Mucosa of gallbladder (tissue), 1 donor: ENCODE measurements at regions not wholly inside any gene's neighbourhood (a gene's known extent, or its start where the extent isn't known, plus 50 kb on each side); places are given as distances from the start of the nearest gene placed in this dataset.
A peak's percentile ranks its signal among the peaks of the same experiment; 100 is the strongest.

Source experiments
- DNase-seq: peaks from one replicate; pipeline ENCODE4 v3.0.0-alpha.2; 2020; ENCODE audit warnings: low spot score
- donor health status: DM: no; HTN: no; CAD: no.

GRCh38 chr13:33515146-33515545 is 229.6 kb upstream of the STARD13 start:
- DNase-seq = no peak

DNA sequence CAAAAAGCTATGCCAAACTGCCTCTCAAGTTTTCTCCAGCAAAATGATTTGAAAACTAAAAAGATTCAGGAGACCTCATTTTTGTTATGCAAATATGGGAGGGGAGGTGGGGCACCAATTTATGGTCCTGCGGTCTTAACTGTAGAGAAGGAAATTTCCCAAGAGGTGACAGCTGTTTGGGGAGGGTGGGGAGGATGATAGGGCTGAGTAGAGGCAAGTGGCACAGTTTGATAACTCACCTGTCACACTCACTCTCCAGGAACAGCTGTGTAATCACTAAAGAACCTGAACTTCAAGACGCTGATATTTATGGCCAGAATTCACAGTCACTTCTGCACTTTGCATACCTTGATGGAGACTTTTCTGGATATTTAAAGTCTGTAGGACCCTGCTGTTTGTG is 232.9 kb upstream of the STARD13 start:
- no peak for DNase-seq

DNA sequence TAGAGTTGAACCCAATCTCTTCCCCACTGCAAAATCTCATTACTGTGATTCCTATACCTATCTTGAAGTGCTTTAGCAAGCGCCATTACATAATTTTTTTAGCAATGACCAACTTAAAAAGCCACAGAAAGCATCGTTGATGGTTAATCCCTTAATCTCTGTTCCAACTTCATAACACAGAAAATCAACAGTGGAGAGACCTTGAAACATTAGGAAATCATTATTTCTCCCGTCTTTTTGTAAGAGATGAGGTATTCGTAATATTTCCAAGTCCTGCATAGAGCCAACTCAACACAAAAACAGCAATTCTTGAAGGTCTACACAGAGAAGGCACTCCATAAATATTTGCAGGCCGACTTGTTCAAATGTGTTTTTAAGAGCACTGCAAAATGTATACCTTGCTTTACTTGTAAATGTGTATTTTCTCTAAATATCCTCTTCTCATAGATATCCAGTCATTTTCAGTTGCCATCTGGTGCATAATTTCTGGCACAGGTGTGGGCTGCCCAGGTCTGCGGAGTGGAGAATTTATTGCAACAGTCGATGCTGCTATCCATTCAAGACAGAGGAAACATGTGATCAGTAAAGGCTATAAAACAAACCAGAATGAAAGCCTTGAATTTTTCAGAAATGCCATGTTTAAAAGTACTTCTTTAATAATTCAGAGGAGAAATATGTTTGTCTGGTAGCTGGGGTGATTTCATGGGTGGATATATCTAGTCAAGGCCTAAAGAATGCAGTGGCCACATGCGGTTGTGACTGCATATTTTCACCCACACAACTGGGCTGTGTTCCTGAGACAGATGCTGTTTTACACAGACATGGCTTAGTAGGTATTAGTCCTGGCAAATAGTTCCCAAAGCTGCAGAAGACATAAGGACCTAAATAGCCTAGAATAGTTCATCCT is 234.3 kb upstream of the STARD13 start:
- DNase-seq = peak; percentile 27

DNA sequence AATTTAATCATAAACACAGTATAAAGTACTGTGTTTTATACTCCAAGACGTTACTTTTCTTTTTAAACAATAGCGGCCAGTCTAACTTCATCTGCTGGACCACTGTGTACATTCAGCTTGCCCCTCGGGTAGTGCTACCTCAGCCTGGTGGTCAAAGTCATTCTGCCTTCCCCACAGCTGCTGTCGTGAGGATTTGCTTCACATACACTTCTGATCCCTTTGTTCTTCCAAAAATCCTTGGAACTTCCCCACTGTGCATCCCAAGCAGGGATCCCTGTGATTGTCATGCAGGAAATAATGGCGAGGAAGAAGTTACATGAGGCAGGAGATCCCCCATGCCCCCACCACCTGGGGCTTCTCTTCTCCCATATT is 234.9 kb upstream of the STARD13 start:
- DNase-seq = no peak

DNA sequence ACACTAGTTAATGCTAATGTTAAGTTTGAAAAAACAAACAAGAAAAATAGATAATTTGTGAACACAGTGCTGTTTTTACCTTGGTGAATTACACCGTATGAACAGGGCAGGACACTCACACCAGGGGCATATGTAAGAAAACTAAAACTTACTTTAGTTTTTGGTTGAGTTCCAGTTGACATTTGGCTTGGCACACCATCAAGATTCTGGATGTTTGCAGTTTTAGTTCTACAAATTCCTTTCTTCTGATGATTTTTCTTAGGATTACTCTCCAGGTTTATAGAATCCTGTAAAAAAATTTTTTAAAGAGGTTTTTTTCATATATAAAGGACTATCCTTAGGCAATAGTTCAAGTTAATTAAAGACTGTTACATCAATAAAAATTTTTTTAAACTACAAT is 238.5 kb upstream of the STARD13 start:
- DNase-seq = no peak

DNA sequence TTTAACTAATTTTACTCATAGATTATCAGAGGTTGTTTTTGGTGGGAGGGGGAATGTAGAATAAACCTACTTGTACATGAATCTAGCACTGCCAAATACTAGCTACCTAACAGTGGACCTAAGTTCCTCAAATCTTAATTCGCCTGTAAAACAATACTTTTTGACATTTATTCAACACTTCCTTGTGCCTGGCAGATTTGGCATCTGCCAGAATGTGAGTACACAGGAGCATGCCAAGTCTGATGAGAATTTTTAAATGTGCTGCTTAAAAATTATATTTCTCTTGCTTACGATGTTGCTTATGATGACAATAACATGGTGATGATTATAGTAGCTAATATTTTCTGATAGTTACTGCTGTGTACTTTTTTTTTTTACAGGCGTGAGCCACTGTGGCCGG is 240.2 kb upstream of the STARD13 start:
- no peak for DNase-seq

- no peak for DNase-seq
Measured at GRCh38 chr13:33526718-33527117, 241.2 kb upstream of the STARD13 start.

DNA sequence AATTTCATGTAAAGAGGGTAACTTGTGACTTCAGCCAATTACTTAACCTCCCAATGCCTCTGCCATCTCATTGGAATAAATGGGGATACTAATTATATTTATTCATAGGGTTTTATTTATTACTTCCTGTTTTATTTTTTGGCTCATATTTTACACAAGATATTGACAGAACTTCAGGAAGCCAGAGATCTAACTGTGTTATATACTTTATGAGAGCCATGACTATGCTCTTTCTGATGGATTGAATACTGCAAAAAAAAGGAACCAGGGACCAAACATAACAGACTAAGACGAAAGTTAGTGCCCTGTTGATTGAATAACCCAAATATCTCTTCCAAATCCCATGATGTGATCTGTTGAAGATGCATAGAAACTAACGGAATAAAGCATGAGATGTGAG is 243.3 kb upstream of the STARD13 start:
- DNase-seq = no peak

DNA sequence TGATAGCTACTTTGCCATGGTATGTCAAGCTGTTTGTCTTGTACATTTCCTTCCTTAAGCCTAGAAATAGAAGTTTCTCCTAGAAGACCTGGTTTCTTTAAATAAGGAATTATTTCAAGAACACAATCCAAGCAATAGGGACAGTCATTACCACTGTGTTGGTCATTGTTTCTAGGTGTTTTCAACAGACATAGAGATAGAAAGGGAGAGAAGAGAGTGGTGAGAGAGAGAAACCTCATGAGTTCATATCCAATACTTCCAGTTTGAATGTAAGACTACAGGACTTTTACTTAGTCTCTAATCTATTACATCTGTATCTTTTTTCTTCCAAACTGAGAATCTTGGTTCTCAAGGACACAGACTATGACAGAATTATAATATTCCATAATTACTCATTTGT is 245.9 kb upstream of the STARD13 start:
- DNase-seq = no peak

- no peak for DNase-seq
Measured at GRCh38 chr13:33535061-33535460, 249.5 kb upstream of the STARD13 start.

DNA sequence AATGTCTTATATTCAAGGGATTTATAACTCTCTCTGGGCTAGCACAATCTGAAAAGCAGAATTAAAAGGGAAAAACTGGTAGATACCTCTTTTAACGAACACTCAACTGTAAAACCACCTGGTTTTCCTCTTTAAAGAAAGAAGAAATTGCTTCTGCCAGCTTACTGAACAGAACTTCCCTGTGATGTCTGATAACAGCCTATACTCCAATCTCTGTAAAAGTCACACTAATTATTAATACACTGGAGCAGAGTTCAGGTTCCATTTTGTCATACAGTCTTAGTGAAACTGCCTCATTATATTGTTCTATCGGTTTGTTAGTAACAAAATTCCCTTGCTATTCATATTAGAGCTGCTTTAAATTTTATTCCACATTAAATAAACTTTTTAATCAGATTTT is 251.0 kb upstream of the STARD13 start:
- no peak for DNase-seq

DNA sequence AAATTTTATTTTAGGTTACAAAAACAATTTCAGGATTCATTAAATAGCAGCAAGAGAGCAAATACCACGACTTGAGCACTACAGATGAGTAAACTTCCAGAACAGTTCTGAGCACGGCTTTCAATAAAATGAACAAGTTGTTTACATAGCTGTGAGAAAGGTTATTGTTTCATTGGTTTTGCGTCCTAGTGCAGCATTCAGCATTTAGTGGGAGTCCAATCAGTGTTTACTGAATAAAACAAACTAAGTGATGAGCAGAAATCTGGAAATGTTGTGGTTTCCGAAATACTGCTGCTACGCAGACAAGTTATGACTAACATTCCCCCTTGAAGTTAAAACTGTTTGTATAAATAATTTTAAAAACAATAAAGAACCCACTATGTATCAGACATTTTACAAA is 251.5 kb upstream of the STARD13 start:
- no peak for DNase-seq

DNA sequence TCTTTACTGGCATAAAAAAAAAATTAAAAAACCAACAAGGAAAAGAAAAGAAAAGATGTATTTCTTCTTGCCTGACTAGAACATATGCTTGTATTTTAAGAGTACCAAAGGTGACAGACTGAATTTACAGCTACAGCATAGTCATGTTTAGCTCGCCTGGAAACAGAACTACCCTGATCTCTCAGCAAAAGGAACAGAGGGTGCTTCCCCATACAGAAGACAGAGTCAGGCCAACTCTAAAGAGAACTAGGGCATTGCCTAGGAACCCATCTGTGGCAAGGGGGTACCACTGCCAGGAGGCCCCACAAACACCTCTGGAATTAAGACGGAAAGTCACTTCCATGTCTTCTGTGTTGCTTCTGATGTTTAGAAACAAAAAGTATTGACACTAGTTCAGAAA is 252.1 kb upstream of the STARD13 start:
- no peak for DNase-seq

- no peak for DNase-seq
Measured at GRCh38 chr13:33541456-33541855, 255.9 kb upstream of the STARD13 start.

DNA sequence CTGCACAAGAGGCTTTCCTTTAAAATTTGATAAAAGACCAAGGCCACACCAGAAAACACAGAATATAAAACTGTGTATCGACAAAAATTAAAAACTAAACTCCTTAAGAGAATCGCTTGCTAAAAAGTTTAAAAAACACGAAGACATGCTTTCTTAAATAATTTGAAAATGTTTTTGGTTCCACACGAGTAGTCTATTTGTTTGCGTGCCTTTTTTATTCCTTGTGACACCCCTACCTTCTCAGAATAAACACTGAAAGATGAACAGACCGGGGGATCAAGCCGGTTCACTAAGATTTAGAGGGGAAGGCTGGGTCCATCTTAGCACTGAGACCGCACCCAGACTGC is 256.4 kb upstream of the STARD13 start:
- DNase-seq = no peak

GRCh38 chr13:33542309-33543088 is 256.9 kb upstream of the STARD13 start:
- DNase-seq = peak; percentile 99

GRCh38 chr13:33543089-33543459 is 257.5 kb upstream of the STARD13 start:
- no peak for DNase-seq

GRCh38 chr13:33543631-33544265 is 258.2 kb upstream of the STARD13 start:
- no peak for DNase-seq

- no peak for DNase-seq
Measured at GRCh38 chr13:33544308-33544707, 258.8 kb upstream of the STARD13 start.

- DNase-seq = peak; percentile 43
Measured at GRCh38 chr13:33545492-33545891, 259.9 kb upstream of the STARD13 start.

DNA sequence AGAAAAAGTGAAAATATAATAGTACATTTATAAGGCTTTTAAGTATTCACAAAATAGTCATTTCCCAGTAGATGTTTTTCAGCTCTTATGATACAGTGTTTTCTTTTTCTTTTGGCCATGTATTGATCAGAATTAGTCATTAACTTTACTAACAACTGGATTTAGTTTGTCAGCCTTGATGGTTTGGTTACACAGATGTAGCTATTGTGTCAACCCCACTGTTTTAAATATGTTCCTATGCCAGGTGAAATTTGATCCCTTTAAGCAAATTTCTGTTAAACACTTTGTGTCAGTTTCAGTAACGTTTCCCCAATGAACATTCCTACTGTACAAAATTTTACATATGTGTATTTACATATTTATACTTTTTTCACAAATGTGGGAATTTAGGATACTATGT is 261.5 kb upstream of the STARD13 start:
- DNase-seq = no peak

DNA sequence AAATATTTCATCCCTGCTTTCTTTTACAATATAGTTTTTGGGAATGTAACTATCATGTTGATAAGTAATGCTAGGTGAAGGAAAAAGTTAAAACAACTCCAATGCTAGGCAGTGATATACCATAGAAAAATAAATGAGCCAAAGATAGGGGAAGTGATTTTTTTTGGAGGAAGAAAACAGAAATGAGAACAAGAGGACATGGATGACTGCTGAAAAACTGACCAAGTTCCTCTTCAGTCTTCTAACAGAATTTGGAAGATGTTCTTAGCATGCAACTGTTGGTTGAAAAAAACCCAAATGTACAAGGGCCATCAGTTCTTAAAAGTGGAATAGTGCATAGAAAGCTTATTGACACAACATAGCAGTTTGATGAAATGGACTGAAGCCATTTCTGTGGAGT is 262.5 kb upstream of the STARD13 start:
- no peak for DNase-seq

DNA sequence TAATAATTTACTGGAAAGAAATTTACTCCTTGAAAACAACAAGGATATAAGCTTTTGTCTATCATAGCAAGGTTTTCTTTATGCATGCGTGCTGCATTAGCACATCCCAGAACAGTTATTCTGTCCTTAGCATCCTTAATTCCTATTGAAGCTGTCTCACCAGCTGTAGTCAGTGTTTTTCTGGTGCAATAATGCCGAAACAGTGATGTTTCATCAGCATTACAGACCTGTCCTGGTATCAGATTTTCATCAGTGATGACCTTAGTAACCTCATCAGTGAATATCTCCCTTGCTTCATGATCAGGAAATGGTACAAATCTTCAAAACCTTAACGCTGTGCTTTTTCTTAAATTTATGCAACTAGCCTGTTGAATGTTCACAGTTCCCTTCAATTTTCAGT is 264.7 kb upstream of the STARD13 start:
- DNase-seq = no peak
